Right kidney (tissue), 1 donor: ENCODE measurements at regions not wholly inside any gene's neighbourhood (a gene's known extent, or its start where the extent isn't known, plus 50 kb on each side); places are given as distances from the start of the nearest gene placed in this dataset.
"Not testable (repeated sequence)": the region's sequence is repeated elsewhere in the genome, so short reads cannot be mapped to it uniquely, and the experiment has no call there.

Experiments used
- DNase-seq: peaks from one replicate; pipeline ENCODE4 v3.0.0-alpha.2; 2016

GRCh38 chr4:37771771-37772170 lies 54.7 kb upstream of the PGM2 start:
- no peak for DNase-seq

DNA sequence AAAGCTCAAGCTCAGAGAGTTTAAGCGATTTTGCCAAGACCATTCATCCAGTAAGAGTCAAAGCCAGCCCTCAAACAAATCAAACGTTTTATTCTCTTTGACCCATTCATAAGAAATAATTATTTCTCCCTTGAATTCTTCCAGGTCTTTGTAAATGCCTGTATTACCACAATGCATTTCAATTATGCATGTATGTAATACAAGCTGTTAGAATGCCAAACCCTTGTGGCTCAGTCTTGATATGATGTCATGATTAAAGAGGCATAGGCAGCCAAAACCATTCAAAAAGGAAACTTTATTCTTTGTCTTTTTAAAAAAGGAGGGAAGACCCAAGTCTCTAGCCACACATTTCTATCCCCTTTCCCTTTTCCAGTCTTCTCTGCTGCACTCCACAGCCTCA lies 56.5 kb upstream of the PGM2 start:
- DNase-seq, result no peak

DNA sequence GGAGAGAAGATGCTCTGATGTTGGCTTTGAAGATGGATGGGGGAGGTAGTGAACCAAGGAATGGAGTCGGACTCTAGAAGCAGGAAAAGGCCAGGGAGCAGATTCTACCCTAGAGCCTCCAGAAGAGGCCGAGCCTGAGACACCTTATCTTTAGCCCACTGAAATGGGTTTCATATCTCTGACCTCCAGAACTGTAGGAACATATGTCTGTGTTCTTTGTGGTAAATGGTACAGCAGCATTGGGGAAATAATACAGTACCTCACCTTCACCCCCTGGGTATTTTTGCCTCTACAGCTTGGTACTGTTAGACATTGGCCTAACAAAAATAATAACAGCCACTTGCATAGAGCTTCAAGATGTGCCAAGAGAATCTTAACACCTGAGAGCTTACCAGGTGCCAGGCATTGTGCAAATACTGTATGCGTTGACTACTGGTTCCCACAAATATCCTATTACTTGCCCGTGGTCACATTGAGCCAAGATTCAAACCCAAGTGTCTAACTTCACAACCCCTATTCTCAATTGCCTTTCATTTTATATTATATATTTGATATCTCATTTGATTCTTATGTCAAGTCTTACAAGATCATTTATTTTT lies 57.0 kb upstream of the PGM2 start:
- DNase-seq, result no peak

- DNase-seq, result no peak
Observed at GRCh38 chr4:37767546-37767945, 58.9 kb upstream of the PGM2 start.

- no peak for DNase-seq
Observed at GRCh38 chr4:37767019-37767418, 59.5 kb upstream of the PGM2 start.

- DNase-seq, result no peak
Observed at GRCh38 chr4:37765741-37766140, 60.7 kb upstream of the PGM2 start.

DNA sequence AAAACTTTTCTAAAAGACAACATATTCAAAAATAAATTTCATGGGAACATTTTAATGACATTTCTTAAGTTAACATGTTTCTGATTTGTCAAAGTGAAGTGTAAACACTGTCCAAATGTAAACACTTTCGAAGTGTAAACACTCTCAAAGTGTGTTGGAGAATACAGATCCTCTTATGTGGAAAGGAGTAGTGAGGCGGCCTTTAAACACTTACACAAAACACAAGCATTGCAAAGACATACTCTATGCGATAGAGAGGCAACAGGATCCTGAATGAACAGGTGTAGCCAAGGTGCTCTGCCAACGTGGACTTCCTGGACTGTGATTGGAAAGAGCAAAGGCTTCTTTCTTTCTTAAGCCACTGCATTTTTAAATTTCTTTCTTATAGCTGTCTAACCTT lies 62.7 kb upstream of the PGM2 start:
- DNase-seq, result no peak

DNA sequence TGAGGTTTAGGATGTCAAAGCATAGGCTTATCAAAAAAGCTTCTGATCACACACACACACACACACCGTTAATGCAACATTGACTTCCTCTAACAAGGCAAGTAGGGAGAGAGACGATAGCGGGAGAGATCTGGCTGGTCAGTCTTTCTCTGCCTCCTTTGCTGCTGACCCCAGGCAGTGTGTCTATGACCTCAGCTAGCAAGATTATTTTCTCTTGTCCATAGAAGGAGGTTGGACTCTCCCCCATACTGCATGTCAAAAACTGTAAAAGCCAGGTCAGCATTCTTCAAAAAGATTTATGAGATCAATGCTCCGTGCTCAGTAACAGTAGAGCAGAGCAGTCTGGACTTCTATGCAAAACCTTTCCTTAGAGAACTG lies 63.5 kb upstream of the PGM2 start:
- DNase-seq, result peak; percentile 57

- peak; percentile 50 for DNase-seq
Observed at GRCh38 chr4:37762294-37762990, 64.0 kb upstream of the PGM2 start.

DNA sequence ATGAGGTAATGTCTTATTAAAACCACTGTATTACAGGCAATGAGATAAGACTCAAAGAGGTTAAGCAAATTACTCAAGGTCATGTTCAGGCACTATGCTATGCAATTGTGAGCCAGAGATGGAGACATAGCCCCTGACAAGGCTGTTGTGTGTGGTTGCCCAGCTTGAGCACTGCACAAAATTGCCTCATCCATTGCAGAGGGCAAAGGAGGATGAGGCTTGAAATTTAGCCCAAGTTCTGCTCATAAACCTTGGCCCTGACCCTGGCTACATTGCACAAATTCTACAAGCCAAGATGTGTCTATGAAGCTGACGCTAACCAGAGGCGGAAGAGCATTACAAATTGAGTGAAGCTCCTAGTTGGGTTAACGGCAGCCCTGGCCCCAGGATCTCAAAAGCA lies 65.6 kb upstream of the PGM2 start:
- no peak for DNase-seq

- no peak for DNase-seq
Observed at GRCh38 chr4:37759833-37760232, 66.7 kb upstream of the PGM2 start.

DNA sequence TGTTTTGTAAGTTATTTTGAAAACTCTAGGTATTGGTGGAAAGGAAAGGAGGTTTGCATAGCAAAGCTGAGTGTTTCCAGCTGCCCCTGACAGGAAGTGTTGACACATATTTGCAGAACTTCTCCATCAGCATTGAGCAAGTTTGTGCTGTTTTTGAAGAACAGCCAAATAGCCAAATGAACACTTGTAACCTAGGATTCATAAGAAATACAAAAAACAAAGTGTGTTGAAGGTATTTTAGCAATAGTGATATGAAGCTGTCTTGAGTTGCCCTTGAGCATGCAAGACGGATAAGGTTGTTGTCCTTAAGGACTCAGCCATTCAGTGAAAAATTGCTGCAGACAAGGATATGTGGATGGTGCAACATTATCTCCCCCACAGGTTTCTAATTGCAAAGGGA lies 68.3 kb upstream of the PGM2 start:
- DNase-seq, result no peak

DNA sequence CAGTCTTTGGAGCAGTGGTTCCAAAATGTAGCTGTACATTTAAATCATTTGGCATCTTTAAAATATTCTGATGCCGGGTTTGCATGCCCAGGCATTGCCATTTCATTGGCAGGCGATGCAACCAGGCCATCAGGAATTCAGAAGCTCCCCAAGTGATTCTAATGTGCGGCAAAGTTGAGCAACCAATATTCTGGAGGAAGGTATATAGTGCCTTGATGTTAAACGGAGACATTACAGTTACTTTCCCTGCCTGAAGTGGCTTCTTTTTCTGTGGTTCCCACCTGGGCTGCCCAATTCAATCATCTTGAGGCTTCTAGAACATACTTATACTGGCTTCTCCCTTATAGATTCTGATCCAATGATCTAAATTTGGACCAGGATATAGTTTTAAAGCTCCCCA lies 68.7 kb upstream of the PGM2 start:
- no peak for DNase-seq

DNA sequence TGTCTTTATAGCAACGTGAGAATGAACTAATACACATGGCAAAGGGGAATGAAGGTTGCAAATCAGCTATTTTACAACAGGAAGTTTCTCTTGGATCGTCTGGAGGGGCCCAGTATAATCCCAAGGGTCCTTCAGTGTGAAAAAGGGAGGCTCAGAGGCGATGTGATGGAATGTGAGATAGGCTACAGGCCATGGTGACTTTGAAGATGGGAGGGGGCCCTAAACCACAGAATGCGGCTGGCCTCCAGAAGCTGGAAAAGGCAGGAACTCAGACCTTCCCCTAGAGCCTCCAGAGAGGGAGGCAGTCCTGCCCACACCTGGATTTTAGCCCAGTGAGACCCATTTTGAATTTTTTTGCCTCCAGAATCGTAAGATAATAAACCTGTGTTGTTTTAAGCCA lies 69.4 kb upstream of the PGM2 start:
- DNase-seq, result no peak

DNA sequence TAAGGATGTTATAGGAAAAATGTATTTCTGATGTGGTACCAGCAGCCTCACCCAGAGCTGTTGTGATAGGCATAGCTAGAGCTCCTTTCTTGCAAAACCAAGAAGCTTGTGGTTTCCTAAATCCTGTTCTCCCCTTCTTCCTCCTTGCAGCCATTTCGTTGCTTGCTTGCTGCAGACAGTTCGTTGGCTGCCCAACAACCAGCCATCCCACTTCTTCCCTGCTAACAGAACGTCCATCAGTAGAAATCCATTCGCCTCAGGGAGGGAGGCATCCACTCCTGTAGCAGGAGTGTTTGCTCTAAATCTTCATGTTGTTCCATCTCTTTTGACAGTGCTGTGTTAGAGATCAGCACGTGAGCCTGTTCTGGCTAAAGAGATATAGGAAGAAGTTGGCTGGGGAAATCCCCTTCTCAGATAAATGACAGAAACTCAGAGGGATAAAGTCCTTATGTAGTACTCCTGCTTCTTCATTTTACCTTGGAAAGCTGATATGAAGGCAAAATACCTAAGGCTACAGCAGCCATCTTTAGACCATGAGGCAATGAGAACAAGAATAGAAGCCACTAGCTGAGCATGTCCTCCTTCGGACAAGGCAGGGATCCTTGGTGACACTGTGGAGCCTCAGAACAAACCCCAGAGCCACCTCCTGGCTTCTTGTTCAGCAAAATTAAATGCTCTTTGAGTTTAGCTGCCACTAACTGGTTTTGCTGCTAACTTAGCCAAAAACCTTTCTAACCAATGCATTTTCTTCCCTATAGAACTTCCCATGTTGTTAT lies 68.4 kb upstream of the RELL1 start:
- no peak for DNase-seq

DNA sequence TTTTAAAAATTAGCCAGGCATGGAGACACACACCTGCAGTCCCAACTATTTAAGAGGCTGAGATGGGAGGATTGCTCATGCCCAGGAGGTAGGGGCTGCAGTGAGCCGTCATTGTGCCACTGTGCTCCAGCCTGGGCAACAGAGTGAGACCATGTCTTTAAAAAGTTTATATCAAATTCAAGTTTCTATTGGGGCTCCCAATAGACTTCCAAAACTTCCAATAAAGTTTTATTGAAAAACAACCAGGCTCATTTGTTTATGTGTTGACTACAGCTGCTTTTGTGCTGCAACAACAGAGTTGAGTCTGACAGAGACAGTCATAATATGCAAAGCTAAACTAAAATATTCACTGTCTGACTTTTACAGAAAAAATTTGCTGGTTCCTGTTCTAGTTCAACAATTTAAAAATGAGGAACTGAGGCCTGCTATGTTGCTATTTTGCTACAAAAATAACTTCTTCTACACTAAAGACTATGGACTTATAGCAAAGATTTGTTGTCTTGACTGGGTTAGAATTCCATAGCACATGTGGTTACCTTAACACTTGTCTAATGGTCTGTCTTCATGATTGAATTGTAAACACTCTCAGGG lies 63.3 kb upstream of the RELL1 start:
- DNase-seq, result no peak

DNA sequence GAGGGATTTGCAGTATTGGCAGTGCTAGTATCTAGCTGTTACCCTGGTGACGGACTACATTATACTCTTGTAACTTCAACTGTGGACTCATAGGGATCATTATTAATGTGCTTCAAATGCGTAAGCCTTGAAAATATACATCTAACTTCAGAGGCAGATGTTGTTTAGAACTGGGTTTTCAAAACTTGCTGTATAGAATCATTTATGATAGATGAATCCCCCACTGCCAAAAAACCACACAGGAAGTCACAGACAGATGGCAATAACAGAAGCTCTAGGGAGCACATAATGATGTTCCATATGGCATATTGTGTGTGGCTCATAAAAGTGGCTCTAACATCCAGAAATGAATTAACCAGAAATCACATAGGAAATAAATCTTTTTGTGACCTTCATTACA lies 62.3 kb upstream of the RELL1 start:
- DNase-seq, result no peak

DNA sequence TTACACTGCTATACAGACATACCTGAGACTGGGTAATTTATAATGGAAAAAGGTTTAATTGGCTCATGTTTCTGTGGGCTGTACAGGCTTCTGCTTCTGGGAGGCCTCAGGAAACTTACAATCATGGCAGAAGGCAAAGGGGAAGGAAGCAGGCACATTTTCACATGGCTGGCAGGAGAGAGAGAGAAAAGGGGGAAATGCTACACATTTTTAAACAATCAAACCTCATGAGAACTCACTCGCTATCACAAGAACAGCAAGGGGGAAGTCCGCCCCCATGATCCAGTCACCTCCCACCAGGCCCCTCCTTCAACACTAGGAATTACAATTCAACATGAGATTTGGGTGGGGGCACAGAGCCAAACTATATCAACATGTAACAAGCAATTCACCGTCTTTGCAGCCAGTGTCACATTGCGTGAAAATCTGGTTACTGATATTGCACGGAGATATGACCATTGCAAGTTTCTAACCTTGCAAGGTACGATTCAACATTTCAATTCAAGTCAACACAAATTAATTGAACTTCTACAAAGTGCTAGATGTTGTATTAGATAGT lies 61.7 kb upstream of the RELL1 start:
- no peak for DNase-seq

DNA sequence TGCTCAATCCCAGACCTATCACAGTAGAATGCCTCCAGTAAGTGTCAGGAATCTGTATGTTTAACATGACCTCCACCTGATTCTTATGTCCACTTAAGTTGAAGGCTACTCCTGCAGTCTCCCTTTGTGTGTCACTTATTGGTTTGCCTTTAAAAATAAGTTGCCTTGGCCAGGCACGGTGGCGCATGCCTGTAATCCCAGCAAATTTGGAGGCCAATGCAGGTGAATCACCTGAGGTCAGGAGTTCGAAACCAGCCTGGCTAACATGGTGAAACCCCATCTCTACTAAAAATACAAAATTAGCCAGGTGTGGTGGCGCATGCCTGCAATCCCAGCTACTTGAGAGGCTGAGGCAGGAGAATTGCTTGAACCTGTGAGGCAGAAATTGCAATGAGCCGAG lies 60.7 kb upstream of the RELL1 start:
- DNase-seq, result not testable (repeated sequence)

GRCh38 chr4:37745946-37746345 lies 59.8 kb upstream of the RELL1 start:
- DNase-seq, result no peak

DNA sequence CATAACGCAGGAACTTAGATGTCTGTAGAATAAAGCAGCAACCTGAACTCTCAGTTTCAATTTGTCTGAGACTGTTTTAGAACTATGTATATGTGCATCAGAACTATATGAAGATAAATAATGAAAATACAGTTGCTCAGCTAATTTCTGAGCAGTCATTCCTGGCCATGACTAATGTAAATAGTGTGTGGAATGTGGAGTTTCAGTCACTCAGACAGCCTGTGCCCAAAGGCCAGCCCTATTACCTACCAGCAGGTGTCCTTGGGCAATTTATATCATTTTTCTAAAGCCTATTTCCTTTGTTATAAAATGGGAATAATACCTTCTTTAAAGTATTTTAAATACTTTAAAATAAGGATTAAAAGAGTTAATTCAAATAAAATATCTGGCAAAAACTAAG lies 56.0 kb upstream of the RELL1 start:
- no peak for DNase-seq

DNA sequence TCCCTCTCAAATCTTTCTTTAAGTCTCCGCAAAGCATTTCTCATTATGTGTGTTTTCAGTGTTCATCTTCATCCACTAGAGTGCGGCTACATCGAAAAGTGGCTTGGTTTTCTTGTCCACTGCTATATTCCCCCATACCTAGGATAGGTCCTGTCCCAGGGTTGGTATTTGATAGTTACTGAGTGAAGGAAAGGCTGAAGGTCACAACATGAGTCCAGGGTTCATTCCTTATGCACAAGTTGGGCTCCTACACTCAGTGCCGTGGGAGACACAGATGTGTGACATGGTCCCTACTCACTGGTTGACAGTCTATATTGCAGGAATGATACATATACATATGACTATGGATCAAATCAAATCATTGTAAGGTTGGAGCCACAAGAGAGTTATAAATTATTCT lies 55.4 kb upstream of the RELL1 start:
- no peak for DNase-seq

DNA sequence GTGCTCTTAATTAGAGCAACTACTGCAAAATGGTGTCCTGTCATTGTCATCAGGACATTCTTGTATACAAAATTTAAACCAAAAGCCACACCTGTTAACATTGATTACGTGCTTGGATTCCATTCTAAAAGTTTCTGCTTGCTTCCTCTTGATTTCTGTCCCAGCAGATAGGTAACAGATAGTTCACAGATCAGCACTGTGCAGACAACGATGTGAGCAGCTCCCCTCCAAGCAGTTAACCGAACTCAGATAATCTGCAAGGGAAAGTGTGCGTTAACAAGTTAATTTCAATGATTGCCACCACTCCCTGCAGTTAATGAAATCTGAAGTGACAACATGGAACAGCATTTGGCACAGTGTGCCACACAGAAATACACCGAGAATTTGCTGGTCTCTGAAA lies 54.4 kb upstream of the RELL1 start:
- DNase-seq, result no peak
